ENCODE measurements at regions not wholly inside any gene's neighbourhood (a gene's known extent, or its start where the extent isn't known, plus 50 kb on each side); places are given as distances from the start of the nearest gene placed in this dataset.

GRCh38 chr2:62556086-62556485 is 50.1 kb upstream of the TMEM17 start:
- Histone ChIP-seq H3K9me3 (replicated peaks in 1 of 2; ENCODE audit: control insufficient read depth in 1 of 2, insufficient read depth in 1 of 2, low read length in 2 of 2) (no peaks in the 10 kb centered on the region), H3K4me3 (replicated peaks in 1 of 3; ENCODE audit: low read depth in 2 of 3, low read length in 3 of 3) (no peak overlapping the region), H3K27ac (ENCODE audit: low read depth in 1 of 2, low read length in 2 of 2) (no peak overlapping the region), H3K36me3 (replicated peaks in 1 of 2; ENCODE audit: control insufficient read depth in 1 of 2, insufficient read depth in 2 of 2, low read length in 2 of 2) (no peaks in the 10 kb centered on the region), H3K4me2 (replicated peaks; ENCODE audit: extremely low read depth, low read length, poor library complexity, severe bottlenecking) (no peak overlapping the region), H4K20me1 (ENCODE audit: insufficient read depth, low read length) (no peaks in the 10 kb centered on the region), H2AFZ (ENCODE audit: insufficient read depth, low read depth, low read length, poor library complexity, severe bottlenecking) (no peak overlapping the region), H3K4me1 (ENCODE audit: control insufficient read depth in 1 of 2, insufficient read depth in 2 of 2, low read length in 2 of 2) (no peaks in the 10 kb centered on the region), H3K79me2 (ENCODE audit: insufficient read depth, low read length) (no peaks in the 10 kb centered on the region), H3K9ac (ENCODE audit: insufficient read depth, low read length, poor library complexity, severe bottlenecking) (no peak overlapping the region), H3K27me3 (ENCODE audit: control insufficient read depth in 2 of 2, insufficient read depth in 2 of 2, low read length in 2 of 2) (no peaks in the 10 kb centered on the region)
- no peak for TF ChIP-seq CTCF (IDR thresholded peaks at IDR 0.05)
- Mint-ChIP-seq H3K36me3 (no peaks in the 10 kb centered on the region), H3K4me3 (no peak overlapping the region), H3K27me3 (ENCODE audit: low read depth in 3 of 3) (no peaks in the 10 kb centered on the region), H3K9me3 (peaks cover 0 to 6% (median 0%) of the 10 kb centered on the region in 7 donors), H3K4me1 (no peaks in the 10 kb centered on the region), H3K27ac (no peak overlapping the region)
- DNase-seq, result no peak
- intact Hi-C loops (cut with micrococcal nuclease), result no loop called here
- WGBS (ENCODE audit: insufficient coverage), result 90% methylated on average over 1 of the region's 3 CpGs

All from CD14-positive monocyte (primary cell).